CD8-positive, alpha-beta memory T cell (primary cell): ENCODE measurements at regions not wholly inside any gene's neighbourhood (a gene's known extent, or its start where the extent isn't known, plus 50 kb on each side); places are given as distances from the start of the nearest gene placed in this dataset.

Experiments used
- CTCF ChIA-PET: fragments of 350-600 bp; sonication (Branson Sonifier 250); formaldehyde crosslinking; loops from one replicate; lab custom pipeline; 2021; ENCODE audit warnings: antibody characterized with exemption; lab: Charles Lee
- POLR2A ChIA-PET: fragments of 350-600 bp; sonication (Branson Sonifier 250); formaldehyde crosslinking; loops from one replicate; lab custom pipeline; 2021; ENCODE audit warnings: antibody characterized with exemption; lab: Charles Lee
- DNase-seq, 5 donors: peaks; one replicate each; pipeline versions ENCODE4 v3.0.0 to v3.0.0-alpha.2; 2020 to 2022; ENCODE audit warnings: mixed read lengths in 1 of 5
- H3K27ac ChIP-seq: one replicate; pipeline ENCODE4 v1.7.0; 2013; ENCODE audit warnings: low read depth, mild to moderate bottlenecking, low read length, moderate library complexity
- H3K27me3 ChIP-seq: 2 replicates; pipeline ENCODE4 v1.7.0; 2013; ENCODE audit warnings: low read length, mild to moderate bottlenecking; ENCODE audit not compliant: insufficient read depth, poor library complexity, severe bottlenecking
- H3K36me3 ChIP-seq: 2 replicates; pipeline ENCODE4 v1.7.0; 2013; ENCODE audit warnings: mild to moderate bottlenecking, low read length, moderate library complexity; ENCODE audit not compliant: insufficient read depth
- H3K4me1 ChIP-seq: 2 replicates; pipeline ENCODE4 v1.7.0; 2013; ENCODE audit warnings: mild to moderate bottlenecking, low read length, moderate library complexity; ENCODE audit not compliant: insufficient read depth
- H3K4me3 ChIP-seq: 2 replicates; pipeline ENCODE4 v1.7.0; 2013; ENCODE audit warnings: mild to moderate bottlenecking, low read length
- H3K9me3 ChIP-seq: 2 replicates; pipeline ENCODE4 v1.7.0; 2013; ENCODE audit warnings: mild to moderate bottlenecking, low read length
- H3K27ac Mint-ChIP-seq, 8 donors: one replicate each; pipeline ENCODE4 v1.8.0; 2020 to 2021; ENCODE audit warnings: mixed read lengths in 8 of 8, mild to moderate bottlenecking in 6 of 8, inconsistent platforms in 3 of 8, moderate library complexity in 3 of 8
- H3K27me3 Mint-ChIP-seq, 2 donors: one replicate each; pipeline ENCODE4 v1.8.0; 2020 to 2021; ENCODE audit warnings: mixed read lengths in 2 of 2, mild to moderate bottlenecking in 1 of 2, moderate library complexity in 1 of 2
- H3K36me3 Mint-ChIP-seq, 3 donors: one replicate each; pipeline ENCODE4 v1.8.0; 2020 to 2021; ENCODE audit warnings: mixed read lengths in 3 of 3, inconsistent platforms in 1 of 3, mild to moderate bottlenecking in 1 of 3
- H3K4me1 Mint-ChIP-seq, 3 donors: one replicate each; pipeline ENCODE4 v1.8.0; 2020 to 2021; ENCODE audit warnings: mixed read lengths in 3 of 3, inconsistent platforms in 1 of 3, mild to moderate bottlenecking in 1 of 3
- H3K4me3 Mint-ChIP-seq, 7 donors: one replicate each; pipeline ENCODE4 v1.8.0; 2020 to 2021; ENCODE audit warnings: mixed read lengths in 7 of 7, mild to moderate bottlenecking in 6 of 7, moderate library complexity in 4 of 7, inconsistent platforms in 2 of 7
- H3K9me3 Mint-ChIP-seq, 5 donors: one replicate each; pipeline ENCODE4 v1.8.0; 2020 to 2022; ENCODE audit warnings: mixed read lengths in 5 of 5, mild to moderate bottlenecking in 3 of 5, moderate library complexity in 2 of 5, inconsistent platforms in 1 of 5

GRCh38 chrX:28329156-28329555, 258.1 kb upstream of the IL1RAPL1 start:
- Mint-ChIP-seq H3K36me3 (no peaks in the 10 kb centered on the region), H3K4me1 (no peaks in the 10 kb centered on the region), H3K4me3 (no peak overlapping the region), H3K27ac (no peak overlapping the region), H3K9me3 (peaks cover 2 to 17% (median 8%) of the 10 kb centered on the region in 5 donors), H3K27me3 (no peaks in the 10 kb centered on the region)
- H3K4me3 ChIP-seq: no peak overlapping the region
- no peak for DNase-seq
- H3K9me3 ChIP-seq: no peaks in the 10 kb centered on the region
- no peak overlapping the region for H3K27ac ChIP-seq
- CTCF ChIA-PET: no interaction called here
- no peaks in the 10 kb centered on the region for H3K4me1 ChIP-seq
- POLR2A ChIA-PET: no interaction called here
- H3K36me3 ChIP-seq: no peaks in the 10 kb centered on the region
- no peaks in the 10 kb centered on the region for H3K27me3 ChIP-seq

GRCh38 chrX:28324321-28324721, 262.9 kb upstream of the IL1RAPL1 start:
- no peaks in the 10 kb centered on the region for H3K36me3 ChIP-seq
- H3K4me3 Mint-ChIP-seq: no peak overlapping the region
- H3K9me3 ChIP-seq: no peaks in the 10 kb centered on the region
- H3K27me3 Mint-ChIP-seq: no peaks in the 10 kb centered on the region
- H3K4me1 ChIP-seq: no peaks in the 10 kb centered on the region
- peaks cover 1 to 18% (median 8%) of the 10 kb centered on the region in 5 donors for H3K9me3 Mint-ChIP-seq
- DNase-seq: no peak
- H3K27me3 ChIP-seq: no peaks in the 10 kb centered on the region
- CTCF ChIA-PET: no interaction called here
- no peak overlapping the region for H3K27ac Mint-ChIP-seq
- H3K27ac ChIP-seq: no peak overlapping the region
- H3K4me3 ChIP-seq: no peak overlapping the region
- POLR2A ChIA-PET: no interaction called here
- no peaks in the 10 kb centered on the region for H3K4me1 Mint-ChIP-seq
- H3K36me3 Mint-ChIP-seq: no peaks in the 10 kb centered on the region

GRCh38 chrX:28321286-28321685, 266.0 kb upstream of the IL1RAPL1 start:
- no peak overlapping the region for H3K4me3 ChIP-seq
- Mint-ChIP-seq H3K27me3 (no peaks in the 10 kb centered on the region), H3K36me3 (no peaks in the 10 kb centered on the region), H3K4me1 (no peaks in the 10 kb centered on the region), H3K4me3 (no peak overlapping the region), H3K27ac (no peak overlapping the region), H3K9me3 (peaks cover 6 to 13% (median 8%) of the 10 kb centered on the region in 5 donors)
- POLR2A ChIA-PET: no interaction called here
- no peaks in the 10 kb centered on the region for H3K4me1 ChIP-seq
- no peaks in the 10 kb centered on the region for H3K27me3 ChIP-seq
- no peaks in the 10 kb centered on the region for H3K36me3 ChIP-seq
- no peak overlapping the region for H3K27ac ChIP-seq
- no peaks in the 10 kb centered on the region for H3K9me3 ChIP-seq
- CTCF ChIA-PET: no interaction called here
- DNase-seq: no peak

GRCh38 chrX:28312965-28313364, 274.3 kb upstream of the IL1RAPL1 start:
- ChIA-PET POLR2A (no interaction called here), CTCF (no interaction called here)
- H3K4me1 Mint-ChIP-seq: no peaks in the 10 kb centered on the region
- Histone ChIP-seq H3K36me3 (no peaks in the 10 kb centered on the region), H3K27ac (no peak overlapping the region), H3K4me3 (no peak overlapping the region), H3K27me3 (no peaks in the 10 kb centered on the region), H3K4me1 (no peaks in the 10 kb centered on the region), H3K9me3 (no peaks in the 10 kb centered on the region)
- no peak for DNase-seq
- peaks cover 0 to 4% of the 10 kb centered on the region in 2 donors for H3K27me3 Mint-ChIP-seq
- H3K9me3 Mint-ChIP-seq: peaks cover 5 to 13% (median 7%) of the 10 kb centered on the region in 5 donors
- H3K36me3 Mint-ChIP-seq: no peaks in the 10 kb centered on the region
- no peak overlapping the region for H3K27ac Mint-ChIP-seq
- H3K4me3 Mint-ChIP-seq: no peak overlapping the region

GRCh38 chrX:28312259-28312658, 275.0 kb upstream of the IL1RAPL1 start:
- DNase-seq: no peak
- Mint-ChIP-seq H3K4me3 (no peak overlapping the region), H3K36me3 (no peaks in the 10 kb centered on the region), H3K27me3 (peaks cover 0 to 4% of the 10 kb centered on the region in 2 donors), H3K4me1 (no peaks in the 10 kb centered on the region), H3K27ac (no peak overlapping the region), H3K9me3 (peaks cover 4 to 10% (median 6%) of the 10 kb centered on the region in 5 donors)
- Histone ChIP-seq H3K9me3 (no peaks in the 10 kb centered on the region), H3K27ac (no peak overlapping the region), H3K4me3 (no peak overlapping the region), H3K4me1 (no peaks in the 10 kb centered on the region), H3K27me3 (no peaks in the 10 kb centered on the region), H3K36me3 (no peaks in the 10 kb centered on the region)
- POLR2A ChIA-PET: no interaction called here
- CTCF ChIA-PET: no interaction called here

GRCh38 chrX:28311466-28311865, 275.8 kb upstream of the IL1RAPL1 start:
- no peaks in the 10 kb centered on the region for H3K36me3 Mint-ChIP-seq
- Histone ChIP-seq H3K4me1 (no peaks in the 10 kb centered on the region), H3K27ac (no peak overlapping the region), H3K9me3 (no peaks in the 10 kb centered on the region), H3K27me3 (no peaks in the 10 kb centered on the region), H3K4me3 (no peak overlapping the region), H3K36me3 (no peaks in the 10 kb centered on the region)
- peaks cover 0 to 4% of the 10 kb centered on the region in 2 donors for H3K27me3 Mint-ChIP-seq
- CTCF ChIA-PET: no interaction called here
- H3K4me1 Mint-ChIP-seq: no peaks in the 10 kb centered on the region
- no peak overlapping the region for H3K4me3 Mint-ChIP-seq
- POLR2A ChIA-PET: no interaction called here
- H3K9me3 Mint-ChIP-seq: peaks cover 2 to 14% (median 6%) of the 10 kb centered on the region in 5 donors
- no peak overlapping the region for H3K27ac Mint-ChIP-seq
- no peak for DNase-seq

GRCh38 chrX:28303486-28303885, 283.8 kb upstream of the IL1RAPL1 start:
- no peak overlapping the region for H3K27ac ChIP-seq
- no peaks in the 10 kb centered on the region for H3K36me3 ChIP-seq
- ChIA-PET CTCF (no interaction called here), POLR2A (no interaction called here)
- H3K4me1 Mint-ChIP-seq: no peaks in the 10 kb centered on the region
- no peaks in the 10 kb centered on the region for H3K27me3 ChIP-seq
- no peaks in the 10 kb centered on the region for H3K36me3 Mint-ChIP-seq
- peaks cover 0 to 13% (median 8%) of the 10 kb centered on the region in 5 donors for H3K9me3 Mint-ChIP-seq
- no peaks in the 10 kb centered on the region for H3K27me3 Mint-ChIP-seq
- no peak overlapping the region for H3K4me3 ChIP-seq
- H3K4me3 Mint-ChIP-seq: no peak overlapping the region
- DNase-seq: no peak
- no peak overlapping the region for H3K27ac Mint-ChIP-seq
- no peaks in the 10 kb centered on the region for H3K4me1 ChIP-seq
- no peaks in the 10 kb centered on the region for H3K9me3 ChIP-seq

GRCh38 chrX:28278726-28279125, 297.5 kb upstream of the DCAF8L1 start:
- CTCF ChIA-PET: no interaction called here
- Histone ChIP-seq H3K9me3 (no peaks in the 10 kb centered on the region), H3K27me3 (no peaks in the 10 kb centered on the region), H3K27ac (no peak overlapping the region), H3K36me3 (no peaks in the 10 kb centered on the region), H3K4me3 (no peak overlapping the region), H3K4me1 (no peaks in the 10 kb centered on the region)
- H3K27me3 Mint-ChIP-seq: peaks cover 0 to 3% of the 10 kb centered on the region in 2 donors
- no peaks in the 10 kb centered on the region for H3K4me1 Mint-ChIP-seq
- H3K4me3 Mint-ChIP-seq: no peak overlapping the region
- no peak for DNase-seq
- no peak overlapping the region for H3K27ac Mint-ChIP-seq
- POLR2A ChIA-PET: no interaction called here
- H3K9me3 Mint-ChIP-seq: peaks cover 1 to 9% (median 2%) of the 10 kb centered on the region in 5 donors
- H3K36me3 Mint-ChIP-seq: no peaks in the 10 kb centered on the region

GRCh38 chrX:28278251-28278650, 297.0 kb upstream of the DCAF8L1 start:
- Histone ChIP-seq H3K36me3 (no peaks in the 10 kb centered on the region), H3K27ac (no peak overlapping the region), H3K4me3 (no peak overlapping the region), H3K4me1 (no peaks in the 10 kb centered on the region), H3K9me3 (no peaks in the 10 kb centered on the region), H3K27me3 (no peaks in the 10 kb centered on the region)
- H3K4me3 Mint-ChIP-seq: no peak overlapping the region
- H3K4me1 Mint-ChIP-seq: no peaks in the 10 kb centered on the region
- DNase-seq: no peak
- peaks cover 1 to 9% (median 2%) of the 10 kb centered on the region in 5 donors for H3K9me3 Mint-ChIP-seq
- H3K27ac Mint-ChIP-seq: no peak overlapping the region
- H3K36me3 Mint-ChIP-seq: no peaks in the 10 kb centered on the region
- H3K27me3 Mint-ChIP-seq: peaks cover 0 to 3% of the 10 kb centered on the region in 2 donors
- ChIA-PET CTCF (no interaction called here), POLR2A (no interaction called here)
